H1 (cell line): ENCODE measurements at regions not wholly inside any gene's neighbourhood (a gene's known extent, or its start where the extent isn't known, plus 50 kb on each side); places are given as distances from the start of the nearest gene placed in this dataset.

Experiments used
- CTCF ChIA-PET: fragments of 300-600 bp; sonication (Branson Sonifier 250); formaldehyde crosslinking; loops from one replicate; lab custom pipeline; 2021; ENCODE audit not compliant: partially characterized antibody; lab: Charles Lee
- POLR2A ChIA-PET: fragments of 300-600 bp; sonication (Branson Sonifier 250); formaldehyde crosslinking; loops from one replicate; lab custom pipeline; 2021; ENCODE audit warnings: inconsistent platforms; ENCODE audit not compliant: partially characterized antibody; lab: Charles Lee
- DNase-seq, 2 experiments: peaks; one replicate each; pipeline versions ENCODE4 v3.0.0 to v3.0.0-alpha.2; 2010 to 2022; ENCODE audit warnings: low spot score in 2 of 2, low read depth in 1 of 2, mixed read lengths in 1 of 2
- FAIRE-seq: peaks from 2 replicates; lab custom pipeline; 2011; peaks lifted over from hg19 to GRCh38; lab: Jason Lieb, UNC
- H2AFZ ChIP-seq: 2 replicates; pipeline ENCODE4 v1.8.1; 2012; ENCODE audit warnings: low read length, inconsistent platforms
- H2AK5ac ChIP-seq: 2 replicates; pipeline ENCODE4 v1.6.1; 2013; ENCODE audit warnings: low read depth, low read length
- H2BK120ac ChIP-seq: replicated peaks from 2 replicates; pipeline ENCODE3; 2013; ENCODE audit warnings: low read depth, low read length, inconsistent platforms
- H2BK12ac ChIP-seq: 2 replicates; pipeline ENCODE4 v1.6.1; 2013; ENCODE audit warnings: low read depth, low read length
- H2BK15ac ChIP-seq: 2 replicates; pipeline ENCODE4 v1.6.1; 2013; ENCODE audit warnings: low read length
- H2BK20ac ChIP-seq: 2 replicates; pipeline ENCODE4 v1.6.1; 2013; ENCODE audit warnings: low read length
- H2BK5ac ChIP-seq: 2 replicates; pipeline ENCODE4 v1.6.1; 2013; ENCODE audit warnings: low read depth, low read length
- H3K14ac ChIP-seq: 2 replicates; pipeline ENCODE4 v1.6.1; 2013; ENCODE audit warnings: inconsistent platforms; ENCODE audit not compliant: insufficient read length
- H3K18ac ChIP-seq: 2 replicates; pipeline ENCODE4 v1.6.1; 2013; ENCODE audit warnings: low read length; ENCODE audit errors: extremely low read depth
- H3K23ac ChIP-seq: 2 replicates; pipeline ENCODE4 v1.6.1; 2013; ENCODE audit warnings: inconsistent platforms; ENCODE audit not compliant: insufficient read length
- H3K23me2 ChIP-seq: 2 replicates; pipeline ENCODE4 v1.6.1; 2013; ENCODE audit warnings: low read depth, low read length
- H3K27ac ChIP-seq: 2 replicates; pipeline ENCODE4 v1.6.1; 2011; ENCODE audit warnings: low read depth, low read length, inconsistent platforms
- H3K27me3 ChIP-seq, 4 experiments: replicated peaks in 1 of 4; 1 replicate in 1 of 4; 2 replicates in 3 of 4; pipeline versions ENCODE4 v1.6.1 to v1.8.1; 2011 to 2013; ENCODE audit warnings: low read length in 3 of 4, mild to moderate bottlenecking in 3 of 4, inconsistent platforms in 2 of 4, mixed read lengths in 2 of 4, moderate library complexity in 1 of 4; ENCODE audit not compliant: control insufficient read depth in 3 of 4, insufficient read depth in 3 of 4; ENCODE audit errors: extremely low read depth in 1 of 4
- H3K36me3 ChIP-seq, 4 experiments: 2 replicates each; pipeline versions ENCODE4 v1.6.1 to v1.8.1; 2011 to 2013; ENCODE audit warnings: mild to moderate bottlenecking in 4 of 4, low read length in 3 of 4, moderate library complexity in 2 of 4, control low read depth in 1 of 4, inconsistent platforms in 1 of 4; ENCODE audit not compliant: insufficient read depth in 4 of 4, control insufficient read depth in 2 of 4
- H3K4ac ChIP-seq: replicated peaks from 2 replicates; pipeline ENCODE3; 2013; ENCODE audit warnings: low read length, low read depth, mixed read lengths, inconsistent platforms; ENCODE audit not compliant: insufficient read length
- H3K4me1 ChIP-seq, 4 experiments: replicated peaks in 1 of 4; 1 replicate in 1 of 4; 2 replicates in 3 of 4; pipeline versions ENCODE4 v1.6.1 to v1.8.1; 2011 to 2013; ENCODE audit warnings: low read length in 3 of 4, inconsistent platforms in 2 of 4, mixed read lengths in 1 of 4; ENCODE audit not compliant: insufficient read depth in 4 of 4, control insufficient read depth in 3 of 4
- H3K4me2 ChIP-seq, 2 experiments: 2 replicates each; pipeline versions ENCODE4 v1.6.1 to v1.8.1; 2011 to 2013; ENCODE audit warnings: low read depth in 2 of 2, low read length in 2 of 2, control low read depth in 1 of 2, inconsistent platforms in 1 of 2, mild to moderate bottlenecking in 1 of 2; ENCODE audit not compliant: insufficient read depth in 1 of 2
- H3K4me3 ChIP-seq, 4 experiments: fragments of 200-600, 300-600 bp in 1 of 4; sonication (generic), shearing (Covaris generic), sonication (Bioruptor Twin) in 1 of 4; 2 replicates each; pipeline versions ENCODE4 v1.5.1 to v1.8.1; 2011 to 2016; ENCODE audit warnings: low read length in 4 of 4, low read depth in 3 of 4, control low read depth in 2 of 4, inconsistent platforms in 2 of 4, mild to moderate bottlenecking in 2 of 4, mixed read lengths in 1 of 4, moderate library complexity in 1 of 4; ENCODE audit not compliant: insufficient read depth in 2 of 4; ENCODE audit errors: extremely low read depth in 1 of 4
- H3K56ac ChIP-seq: replicated peaks from 2 replicates; pipeline ENCODE3; 2013; ENCODE audit warnings: low read depth, mild to moderate bottlenecking, mixed read lengths, low read length, inconsistent platforms; ENCODE audit not compliant: insufficient read length
- H3K79me1 ChIP-seq: 2 replicates; pipeline ENCODE4 v1.6.1; 2013; ENCODE audit warnings: low read depth, low read length, control low read depth
- H3K79me2 ChIP-seq, 2 experiments: 2 replicates each; pipeline versions ENCODE4 v1.6.1 to v1.8.1; 2012 to 2013; ENCODE audit warnings: low read length in 2 of 2, mild to moderate bottlenecking in 2 of 2, inconsistent platforms in 1 of 2; ENCODE audit not compliant: insufficient read depth in 2 of 2, control insufficient read depth in 1 of 2
- H3K9ac ChIP-seq, 4 experiments: replicated peaks in 1 of 4; 1 replicate in 1 of 4; 2 replicates in 3 of 4; pipeline versions ENCODE4 v1.6.1 to v1.8.1; 2011 to 2013; ENCODE audit warnings: low read depth in 3 of 4, low read length in 3 of 4, control low read depth in 2 of 4, mild to moderate bottlenecking in 2 of 4, moderate library complexity in 2 of 4, inconsistent platforms in 1 of 4; ENCODE audit errors: extremely low read depth in 1 of 4
- H3K9me3 ChIP-seq, 2 experiments: 2 replicates each; pipeline versions ENCODE4 v1.6.1 to v1.8.1; 2012 to 2013; ENCODE audit warnings: mild to moderate bottlenecking in 2 of 2, moderate library complexity in 2 of 2, control low read depth in 1 of 2, inconsistent platforms in 1 of 2, low read depth in 1 of 2, low read length in 1 of 2, mixed read lengths in 1 of 2; ENCODE audit not compliant: insufficient read depth in 2 of 2
- H4K20me1 ChIP-seq, 2 experiments: replicated peaks in 1 of 2; 2 replicates each; pipeline versions ENCODE3 to v1.8.1; 2011 to 2013; ENCODE audit warnings: inconsistent platforms in 2 of 2, low read length in 2 of 2, mild to moderate bottlenecking in 1 of 2; ENCODE audit not compliant: insufficient read depth in 2 of 2, control insufficient read depth in 1 of 2
- H4K5ac ChIP-seq: 2 replicates; pipeline ENCODE4 v1.6.1; 2013; ENCODE audit warnings: low read length, low read depth, mixed read lengths, inconsistent platforms; ENCODE audit not compliant: insufficient read length
- H4K8ac ChIP-seq: 2 replicates; pipeline ENCODE4 v1.8.0; 2013; ENCODE audit warnings: mild to moderate bottlenecking, moderate library complexity, low read length, inconsistent platforms; ENCODE audit not compliant: insufficient read depth; ENCODE audit errors: extremely low read depth
- H4K91ac ChIP-seq: replicated peaks from 2 replicates; pipeline ENCODE3; 2013; ENCODE audit warnings: low read length, mixed read lengths, inconsistent platforms; ENCODE audit not compliant: insufficient read length
- CBX5 ChIP-seq: fragments of 300-800, 300-1000 bp; sonication (generic); IDR thresholded peaks from 2 replicates; pipeline ENCODE4 v1.7.1; 2016; ENCODE audit warnings: antibody characterized with exemption, low read length, low read depth
- SP4 ChIP-seq: IDR thresholded peaks from 2 replicates; pipeline ENCODE4 v1.6.1; 2012; ENCODE audit warnings: low read length, inconsistent platforms
- ZNF274 ChIP-seq: IDR thresholded peaks from 2 replicates; pipeline ENCODE4 v1.7.0; 2012; ENCODE audit warnings: low read length, borderline replicate concordance; ENCODE audit errors: extremely low read depth
- WGBS, 2 experiments: shearing (Covaris generic) in 1 of 2; methylation state at CpG; one replicate each; pipeline versions ENCODE4 v1.1.6 to v1.1.7; 2013 to 2015; ENCODE audit warnings: low lambda C conversion rate in 2 of 2, mixed read lengths in 2 of 2, inconsistent platforms in 1 of 2, low coverage in 1 of 2, missing lambda C conversion rate in 1 of 2; ENCODE audit not compliant: insufficient replicate concordance in 2 of 2, insufficient coverage in 1 of 2, insufficient read length in 1 of 2; ENCODE audit errors: extremely low coverage in 1 of 2, missing lambda C conversion rate in 1 of 2; 5-methylcytosine and 5-hydroxymethylcytosine counted together

DNA sequence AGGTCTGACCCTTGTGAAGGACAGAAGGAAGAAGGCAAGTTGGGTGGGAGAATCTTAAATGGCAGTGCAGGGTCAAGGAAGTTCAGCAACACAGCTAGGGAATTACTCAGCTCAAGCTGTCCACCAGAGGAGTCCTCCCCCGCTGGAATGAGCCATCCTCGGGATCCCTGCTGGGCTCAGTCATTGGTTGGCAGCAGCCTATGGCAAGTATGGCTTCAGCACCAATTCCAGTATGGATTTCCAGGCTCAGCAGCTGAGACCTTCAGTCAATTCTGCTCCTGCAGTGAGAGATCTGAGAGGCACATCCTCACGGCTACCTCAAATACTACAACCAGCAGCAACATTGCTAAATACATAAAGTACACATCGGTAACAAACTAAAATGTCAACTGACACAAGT lies 280.6 kb upstream of the PIK3R1 start:
- CTCF ChIA-PET: no interaction called here
- no peak for TF ChIP-seq SP4
- TF ChIP-seq ZNF274: no peak
- TF ChIP-seq CBX5: no peak

More for the DNA sequence above, 280.6 kb upstream of the PIK3R1 start:
- H4K20me1 ChIP-seq: no peaks in the 10 kb centered on the region
- H4K91ac ChIP-seq: no peak overlapping the region
- no peak overlapping the region for H3K4ac ChIP-seq
- no peaks in the 10 kb centered on the region for H3K79me2 ChIP-seq
- no peak overlapping the region for H3K27ac ChIP-seq
- no peak overlapping the region for H3K23ac ChIP-seq
- H3K36me3 ChIP-seq: no peaks in the 10 kb centered on the region
- H2AK5ac ChIP-seq: no peak overlapping the region
- H2BK20ac ChIP-seq: no peak overlapping the region
- no peak overlapping the region for H2BK12ac ChIP-seq
- H3K4me1 ChIP-seq: peaks cover 0 to 3% (median 0%) of the 10 kb centered on the region in 4 experiments; a peak in 1 of 7 replicates
- POLR2A ChIA-PET: no interaction called here
- H4K5ac ChIP-seq: no peak overlapping the region
- H2BK120ac ChIP-seq: no peak overlapping the region
- H2BK5ac ChIP-seq: no peak overlapping the region
- H2BK15ac ChIP-seq: no peak overlapping the region
- DNase-seq: no peak
- no peaks in the 10 kb centered on the region for H3K23me2 ChIP-seq
- no peak overlapping the region for H3K56ac ChIP-seq
- FAIRE-seq: no peak
- 94% methylated on average over 4 of the region's 4 CpGs; no CpG with 5 or more reads in 1 of the 2 experiments for WGBS, 2 experiments
- no peak overlapping the region for H2AFZ ChIP-seq
- peaks cover 0 to 3% of the 10 kb centered on the region in 2 experiments; a peak in 1 of 4 replicates for H3K9me3 ChIP-seq
- no peak overlapping the region for H3K14ac ChIP-seq
- H3K27me3 ChIP-seq: peaks cover 0 to 2% (median 0%) of the 10 kb centered on the region in 4 experiments; a peak in 1 of 7 replicates
- H3K9ac ChIP-seq: no peak overlapping the region
- H3K79me1 ChIP-seq: no peaks in the 10 kb centered on the region
- H4K8ac ChIP-seq: no peak overlapping the region
- no peak overlapping the region for H3K4me2 ChIP-seq
- H3K18ac ChIP-seq: no peak overlapping the region
- no peak overlapping the region for H3K4me3 ChIP-seq
